A549 (cell line): ENCODE measurements at regions not wholly inside any gene's neighbourhood (a gene's known extent, or its start where the extent isn't known, plus 50 kb on each side); places are given as distances from the start of the nearest gene placed in this dataset.

ENCODE experiments used
- CEBPB ChIP-seq, 2 experiments: fragments of >200 bp in 1 of 2; sonication (Bioruptor Twin) in 1 of 2; formaldehyde crosslinking in 1 of 2; IDR thresholded peaks; 2 replicates each; pipeline ENCODE4 v1.6.1; 2012 to 2016
- CHD4 ChIP-seq: fragments of 200-600 bp; sonication (generic); IDR thresholded peaks from 2 replicates; pipeline ENCODE4 v1.6.1; 2016; ENCODE audit warnings: antibody characterized with exemption, mild to moderate bottlenecking, borderline replicate concordance
- GATA3 ChIP-seq: IDR thresholded peaks from 2 replicates; pipeline ENCODE4 v1.6.1; 2012; ENCODE audit warnings: borderline replicate concordance
- JUN ChIP-seq, 2 experiments: fragments of >200 bp; sonication (Bioruptor Twin); formaldehyde crosslinking; IDR thresholded peaks; 2 replicates in 1 of 2; 3 replicates in 1 of 2; pipeline ENCODE4 v1.6.1; 2016 to 2017
- MAFK ChIP-seq: fragments of 450-650 bp; IDR thresholded peaks from 2 replicates; pipeline ENCODE4 v1.6.1; 2014; ENCODE audit not compliant: partially characterized antibody
- MYC ChIP-seq: IDR thresholded peaks from 2 replicates; pipeline ENCODE4 v1.6.1; 2012; ENCODE audit warnings: mild to moderate bottlenecking, inconsistent platforms, low read length, improper control_type of control experiment, borderline replicate concordance
- POLR2A ChIP-seq: IDR thresholded peaks from 2 replicates; pipeline ENCODE4 v1.6.1; 2012; ENCODE audit warnings: mild to moderate bottlenecking, low read length
- RCOR1 ChIP-seq: fragments of 150-350 bp; IDR thresholded peaks from 2 replicates; pipeline ENCODE4 v1.6.1; 2014; ENCODE audit warnings: antibody characterized with exemption, low read length, low read depth
- RFX5 ChIP-seq: fragments of 450-650 bp; IDR thresholded peaks from 2 replicates; pipeline ENCODE4 v1.7.1; 2014; ENCODE audit warnings: antibody characterized with exemption, mild to moderate bottlenecking, moderate library complexity
- ZFP36 ChIP-seq: fragments of 450-650 bp; IDR thresholded peaks from 2 replicates; pipeline ENCODE4 v1.6.1; 2014; ENCODE audit warnings: borderline replicate concordance; ENCODE audit not compliant: partially characterized antibody
- ZSCAN20 ChIP-seq: fragments of 250-450 bp; sonication (Bioruptor Pico); IDR thresholded peaks from 2 replicates; pipeline ENCODE4 v1.8.0; 2022; ENCODE audit warnings: mild to moderate bottlenecking, moderate library complexity
- TF ChIP-seq, protein P1 (sequence below): fragments of >200 bp; sonication (Bioruptor Twin); formaldehyde crosslinking; IDR thresholded peaks from 3 replicates; pipeline ENCODE4 v1.5.1; 2016
- TF ChIP-seq, protein P2 (sequence below): fragments of 200-600 bp; sonication (generic); IDR thresholded peaks from 2 replicates; pipeline ENCODE4 v1.6.1; 2016; ENCODE audit warnings: antibody characterized with exemption, mild to moderate bottlenecking, moderate library complexity
- TF ChIP-seq, protein P3 (sequence below): fragments of >200 bp; sonication (Bioruptor Twin); formaldehyde crosslinking; IDR thresholded peaks from 2 replicates; pipeline ENCODE4 v1.6.1; 2016

DNA sequence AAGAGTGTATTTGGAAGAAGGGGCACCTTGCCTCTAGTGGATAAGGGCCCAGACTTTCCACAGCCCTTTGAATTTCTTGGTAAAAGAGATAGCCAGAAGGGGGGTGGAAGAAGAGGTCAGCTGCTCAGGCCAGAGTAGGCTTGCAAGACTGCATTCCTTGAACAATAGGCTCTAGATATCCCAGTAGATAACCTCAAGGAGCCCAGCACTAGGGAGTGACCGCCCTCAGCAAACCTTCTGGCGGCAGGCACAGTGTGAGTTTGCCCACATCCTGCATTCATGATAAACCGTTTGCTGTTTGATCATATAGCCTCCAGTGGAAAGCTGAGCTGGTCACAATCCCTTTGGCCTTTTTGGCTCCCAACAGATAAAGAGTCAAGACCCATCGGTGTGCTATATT, 70.5 kb downstream of the NPY start:
- TF ChIP-seq, protein P1, sequence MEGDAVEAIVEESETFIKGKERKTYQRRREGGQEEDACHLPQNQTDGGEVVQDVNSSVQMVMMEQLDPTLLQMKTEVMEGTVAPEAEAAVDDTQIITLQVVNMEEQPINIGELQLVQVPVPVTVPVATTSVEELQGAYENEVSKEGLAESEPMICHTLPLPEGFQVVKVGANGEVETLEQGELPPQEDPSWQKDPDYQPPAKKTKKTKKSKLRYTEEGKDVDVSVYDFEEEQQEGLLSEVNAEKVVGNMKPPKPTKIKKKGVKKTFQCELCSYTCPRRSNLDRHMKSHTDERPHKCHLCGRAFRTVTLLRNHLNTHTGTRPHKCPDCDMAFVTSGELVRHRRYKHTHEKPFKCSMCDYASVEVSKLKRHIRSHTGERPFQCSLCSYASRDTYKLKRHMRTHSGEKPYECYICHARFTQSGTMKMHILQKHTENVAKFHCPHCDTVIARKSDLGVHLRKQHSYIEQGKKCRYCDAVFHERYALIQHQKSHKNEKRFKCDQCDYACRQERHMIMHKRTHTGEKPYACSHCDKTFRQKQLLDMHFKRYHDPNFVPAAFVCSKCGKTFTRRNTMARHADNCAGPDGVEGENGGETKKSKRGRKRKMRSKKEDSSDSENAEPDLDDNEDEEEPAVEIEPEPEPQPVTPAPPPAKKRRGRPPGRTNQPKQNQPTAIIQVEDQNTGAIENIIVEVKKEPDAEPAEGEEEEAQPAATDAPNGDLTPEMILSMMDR, result no peak
- TF ChIP-seq MAFK, result no peak
- no peak for TF ChIP-seq POLR2A
- TF ChIP-seq CEBPB (IDR thresholded peaks at IDR 0.05), result no peak
- TF ChIP-seq, protein P2, sequence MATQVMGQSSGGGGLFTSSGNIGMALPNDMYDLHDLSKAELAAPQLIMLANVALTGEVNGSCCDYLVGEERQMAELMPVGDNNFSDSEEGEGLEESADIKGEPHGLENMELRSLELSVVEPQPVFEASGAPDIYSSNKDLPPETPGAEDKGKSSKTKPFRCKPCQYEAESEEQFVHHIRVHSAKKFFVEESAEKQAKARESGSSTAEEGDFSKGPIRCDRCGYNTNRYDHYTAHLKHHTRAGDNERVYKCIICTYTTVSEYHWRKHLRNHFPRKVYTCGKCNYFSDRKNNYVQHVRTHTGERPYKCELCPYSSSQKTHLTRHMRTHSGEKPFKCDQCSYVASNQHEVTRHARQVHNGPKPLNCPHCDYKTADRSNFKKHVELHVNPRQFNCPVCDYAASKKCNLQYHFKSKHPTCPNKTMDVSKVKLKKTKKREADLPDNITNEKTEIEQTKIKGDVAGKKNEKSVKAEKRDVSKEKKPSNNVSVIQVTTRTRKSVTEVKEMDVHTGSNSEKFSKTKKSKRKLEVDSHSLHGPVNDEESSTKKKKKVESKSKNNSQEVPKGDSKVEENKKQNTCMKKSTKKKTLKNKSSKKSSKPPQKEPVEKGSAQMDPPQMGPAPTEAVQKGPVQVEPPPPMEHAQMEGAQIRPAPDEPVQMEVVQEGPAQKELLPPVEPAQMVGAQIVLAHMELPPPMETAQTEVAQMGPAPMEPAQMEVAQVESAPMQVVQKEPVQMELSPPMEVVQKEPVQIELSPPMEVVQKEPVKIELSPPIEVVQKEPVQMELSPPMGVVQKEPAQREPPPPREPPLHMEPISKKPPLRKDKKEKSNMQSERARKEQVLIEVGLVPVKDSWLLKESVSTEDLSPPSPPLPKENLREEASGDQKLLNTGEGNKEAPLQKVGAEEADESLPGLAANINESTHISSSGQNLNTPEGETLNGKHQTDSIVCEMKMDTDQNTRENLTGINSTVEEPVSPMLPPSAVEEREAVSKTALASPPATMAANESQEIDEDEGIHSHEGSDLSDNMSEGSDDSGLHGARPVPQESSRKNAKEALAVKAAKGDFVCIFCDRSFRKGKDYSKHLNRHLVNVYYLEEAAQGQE, result no peak
- TF ChIP-seq RCOR1, result no peak
- no peak for TF ChIP-seq MYC
- TF ChIP-seq ZSCAN20 (CRISPR knock-in tag), result no peak
- TF ChIP-seq ZFP36, result no peak
- TF ChIP-seq, protein P3, sequence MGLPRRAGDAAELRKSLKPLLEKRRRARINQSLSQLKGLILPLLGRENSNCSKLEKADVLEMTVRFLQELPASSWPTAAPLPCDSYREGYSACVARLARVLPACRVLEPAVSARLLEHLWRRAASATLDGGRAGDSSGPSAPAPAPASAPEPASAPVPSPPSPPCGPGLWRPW, result no peak
- TF ChIP-seq JUN (IDR thresholded peaks at IDR 0.05), result no peak
- no peak for TF ChIP-seq CHD4
- no peak for TF ChIP-seq RFX5
- no peak for TF ChIP-seq GATA3
